Neuronal stem cell (in vitro differentiated cells): ENCODE measurements at regions not wholly inside any gene's neighbourhood (a gene's known extent, or its start where the extent isn't known, plus 50 kb on each side); places are given as distances from the start of the nearest gene placed in this dataset.

ENCODE experiments used
- DNase-seq: peaks from one replicate; pipeline ENCODE4 v3.0.0-alpha.2; 2013; ENCODE audit warnings: low spot score
- H2AFZ ChIP-seq: one replicate; pipeline ENCODE4 v1.6.1; 2013; ENCODE audit warnings: mild to moderate bottlenecking, low read length, inconsistent platforms
- H2AK5ac ChIP-seq: 2 replicates; pipeline ENCODE4 v1.6.1; 2013; ENCODE audit warnings: low read depth, mild to moderate bottlenecking, inconsistent platforms, low read length, moderate library complexity, mixed read lengths
- H2BK120ac ChIP-seq: 2 replicates; pipeline ENCODE4 v1.6.1; 2013; ENCODE audit warnings: low read depth, mild to moderate bottlenecking, inconsistent platforms, low read length, moderate library complexity, mixed read lengths
- H2BK12ac ChIP-seq: one replicate; pipeline ENCODE4 v1.6.1; 2013; ENCODE audit warnings: low read length, inconsistent platforms
- H2BK15ac ChIP-seq: 2 replicates; pipeline ENCODE4 v1.6.1; 2013; ENCODE audit warnings: mild to moderate bottlenecking, low read length, inconsistent platforms, mixed read lengths
- H2BK5ac ChIP-seq: one replicate; pipeline ENCODE4 v1.6.1; 2013; ENCODE audit warnings: inconsistent platforms, mild to moderate bottlenecking, low read length, moderate library complexity
- H3K14ac ChIP-seq: one replicate; pipeline ENCODE4 v1.6.1; 2013; ENCODE audit warnings: low read length, inconsistent platforms
- H3K18ac ChIP-seq: 2 replicates; pipeline ENCODE4 v1.6.1; 2013; ENCODE audit warnings: low read length, inconsistent platforms
- H3K23ac ChIP-seq: 2 replicates; pipeline ENCODE4 v1.6.1; 2013; ENCODE audit warnings: low read depth, mild to moderate bottlenecking, mixed read lengths, low read length, inconsistent platforms; ENCODE audit not compliant: poor library complexity
- H3K27ac ChIP-seq: replicated peaks from 3 replicates; pipeline ENCODE4 v1.5.1; 2013; ENCODE audit warnings: low read length, inconsistent platforms
- H3K27me3 ChIP-seq, 3 experiments: 2 replicates each; pipeline ENCODE4 v1.6.1; 2013; ENCODE audit warnings: low read length in 3 of 3, mild to moderate bottlenecking in 2 of 3, inconsistent platforms in 1 of 3, low read depth in 1 of 3, mixed read lengths in 1 of 3, moderate library complexity in 1 of 3; ENCODE audit not compliant: control insufficient read depth in 3 of 3, insufficient read depth in 3 of 3
- H3K36me3 ChIP-seq, 2 donors: replicated peaks in 1 of 2; 2 replicates each; pipeline ENCODE4 v1.6.1; 2013; ENCODE audit warnings: low read length in 2 of 2; ENCODE audit not compliant: control insufficient read depth in 2 of 2, insufficient read depth in 2 of 2
- H3K4ac ChIP-seq: 2 replicates; pipeline ENCODE4 v1.6.1; 2013; ENCODE audit warnings: inconsistent platforms, mild to moderate bottlenecking, low read length, moderate library complexity
- H3K4me1 ChIP-seq, 2 donors: 1 replicate in 1 of 2; 2 replicates in 1 of 2; pipeline ENCODE4 v1.6.1; 2013; ENCODE audit warnings: low read length in 2 of 2, low read depth in 1 of 2; ENCODE audit not compliant: control insufficient read depth in 2 of 2, insufficient read depth in 1 of 2
- H3K4me2 ChIP-seq: one replicate; pipeline ENCODE4 v1.6.1; 2013; ENCODE audit warnings: mild to moderate bottlenecking, low read length, inconsistent platforms; ENCODE audit not compliant: insufficient read depth, poor library complexity, severe bottlenecking
- H3K4me3 ChIP-seq, 2 donors: 2 replicates each; pipeline ENCODE4 v1.5.1; 2013; ENCODE audit warnings: low read length in 2 of 2, mild to moderate bottlenecking in 2 of 2, inconsistent platforms in 1 of 2, moderate library complexity in 1 of 2
- H3K79me1 ChIP-seq: one replicate; pipeline ENCODE4 v1.6.1; 2013; ENCODE audit warnings: low read depth, mild to moderate bottlenecking, inconsistent platforms, low read length, moderate library complexity
- H3K9ac ChIP-seq: one replicate; pipeline ENCODE4 v1.6.1; 2013; ENCODE audit warnings: mild to moderate bottlenecking, low read depth, low read length, inconsistent platforms; ENCODE audit not compliant: poor library complexity
- H3K9me3 ChIP-seq, 2 donors: replicated peaks in 1 of 2; 2 replicates each; pipeline versions ENCODE3 to v1.6.1; 2013; ENCODE audit warnings: low read length in 2 of 2, mild to moderate bottlenecking in 2 of 2, inconsistent platforms in 1 of 2, low read depth in 1 of 2, mixed read lengths in 1 of 2, moderate library complexity in 1 of 2; ENCODE audit not compliant: control insufficient read depth in 2 of 2, insufficient read depth in 1 of 2
- H4K8ac ChIP-seq: one replicate; pipeline ENCODE4 v1.6.1; 2013; ENCODE audit warnings: low read depth, mild to moderate bottlenecking, inconsistent platforms, low read length, moderate library complexity
- H4K91ac ChIP-seq: one replicate; pipeline ENCODE4 v1.6.1; 2013; ENCODE audit warnings: low read length, low read depth, mild to moderate bottlenecking, inconsistent platforms; ENCODE audit not compliant: poor library complexity
- WGBS, 2 donors: extraction: QIAGEN DNeasy Blood & Tissue Kit; methylation state at CpG; one replicate each; pipeline ENCODE4 v1.1.7; 2013; ENCODE audit warnings: missing lambda C conversion rate in 2 of 2, mixed read lengths in 1 of 2; ENCODE audit not compliant: insufficient read length in 2 of 2, insufficient replicate concordance in 1 of 2; ENCODE audit errors: extremely low coverage in 2 of 2; 5-methylcytosine and 5-hydroxymethylcytosine counted together

- H3K9ac ChIP-seq, result no peak overlapping the region
Observed at GRCh38 chr2:215808194-215808593, 205.2 kb downstream of the MREG start.

DNA sequence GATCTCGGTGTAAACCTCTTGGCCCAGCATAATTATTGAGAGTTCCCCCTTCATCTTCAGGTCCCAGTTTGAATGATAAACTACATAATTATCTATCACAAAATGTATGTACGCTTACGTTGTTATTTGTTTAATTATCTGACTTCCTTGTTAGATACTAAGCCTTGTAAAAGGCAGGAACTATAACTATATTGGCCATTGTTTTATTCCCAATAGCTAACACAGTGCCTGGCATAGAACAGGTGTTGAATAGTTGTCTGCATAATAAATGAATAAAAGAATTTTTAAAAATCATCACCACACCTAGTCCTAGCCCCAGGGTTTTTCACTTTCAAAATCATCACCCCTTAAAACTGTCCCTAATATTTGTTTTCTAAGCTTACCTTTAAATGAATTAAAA, 207.9 kb downstream of the MREG start:
- Histone ChIP-seq H3K14ac (no peak overlapping the region), H4K91ac (no peak overlapping the region), H2BK5ac (no peak overlapping the region), H3K4me3 (no peak overlapping the region), H3K23ac (no peak overlapping the region), H2AFZ (no peak overlapping the region), H3K27me3 (no peaks in the 10 kb centered on the region), H3K79me1 (no peaks in the 10 kb centered on the region), H3K9ac (no peak overlapping the region), H3K9me3 (no peaks in the 10 kb centered on the region), H2AK5ac (no peak overlapping the region), H3K4ac (no peak overlapping the region), H3K4me1 (no peaks in the 10 kb centered on the region), H2BK120ac (no peak overlapping the region), H3K4me2 (no peak overlapping the region), H3K18ac (no peak overlapping the region), H2BK12ac (no peak overlapping the region), H4K8ac (no peak overlapping the region), H2BK15ac (no peak overlapping the region), H3K36me3 (no peaks in the 10 kb centered on the region), H3K27ac (no peak overlapping the region)
- whole genome bisulfite sequencing, 2 donors, result no CpG with 5 or more reads among the region's 3 CpGs
- no peak for DNase-seq

More at GRCh38 chr2:215808194-215808593, 205.2 kb downstream of the MREG start:
- Histone ChIP-seq H3K4me3 (no peak overlapping the region), H2BK5ac (no peak overlapping the region), H2BK12ac (no peak overlapping the region), H4K8ac (no peak overlapping the region), H3K18ac (no peak overlapping the region), H4K91ac (no peak overlapping the region), H2BK120ac (no peak overlapping the region), H3K27me3 (no peaks in the 10 kb centered on the region), H3K27ac (no peak overlapping the region), H3K9me3 (no peaks in the 10 kb centered on the region), H3K14ac (no peak overlapping the region), H3K79me1 (no peaks in the 10 kb centered on the region), H2AFZ (no peak overlapping the region), H3K23ac (no peak overlapping the region), H2AK5ac (no peak overlapping the region), H3K4ac (no peak overlapping the region), H2BK15ac (no peak overlapping the region), H3K4me2 (no peak overlapping the region), H3K36me3 (no peaks in the 10 kb centered on the region), H3K4me1 (no peaks in the 10 kb centered on the region)
- no peak for DNase-seq
- WGBS, 2 donors, result no CpG with 5 or more reads among the region's 2 CpGs

DNA sequence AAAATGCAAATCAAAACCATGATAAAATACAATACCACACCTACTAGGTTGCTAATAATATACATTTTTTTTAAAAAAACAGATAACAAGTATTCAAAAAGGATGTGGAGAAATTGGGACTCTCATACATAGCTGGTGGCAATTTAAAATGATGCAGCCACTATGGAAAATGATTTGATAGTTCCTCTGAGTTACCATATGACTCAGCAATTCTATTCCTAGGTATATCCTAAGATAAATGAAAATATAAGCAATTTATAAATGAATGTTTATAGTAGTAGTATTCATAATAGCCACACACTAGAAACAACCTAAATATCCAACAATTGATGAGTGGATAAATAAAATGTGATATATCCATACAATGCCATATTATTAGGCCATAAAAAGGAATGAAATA, 210.2 kb downstream of the MREG start:
- no peak overlapping the region for H2BK120ac ChIP-seq
- H3K4me1 ChIP-seq, result no peaks in the 10 kb centered on the region
- no peak overlapping the region for H3K9ac ChIP-seq

DNA sequence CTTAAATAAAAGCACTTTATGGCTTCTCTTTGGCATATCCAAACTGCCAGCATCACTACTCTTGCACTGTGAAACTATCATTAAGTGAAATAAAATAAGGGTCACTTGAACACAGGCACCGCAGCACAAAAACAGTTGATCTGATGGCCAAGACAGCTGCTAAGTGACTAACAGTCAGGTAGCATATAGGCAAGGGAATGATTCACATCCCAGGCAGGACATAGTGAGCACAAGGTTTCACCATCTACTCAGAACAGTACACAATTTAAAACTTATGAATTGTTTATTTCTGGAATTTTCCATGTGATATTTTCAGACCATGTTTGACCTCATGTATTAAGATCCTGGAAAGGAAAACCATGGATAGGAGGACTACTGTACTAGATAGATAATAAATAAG, 214.2 kb downstream of the MREG start:
- Histone ChIP-seq H3K9me3 (no peaks in the 10 kb centered on the region), H3K79me1 (no peaks in the 10 kb centered on the region), H3K36me3 (no peaks in the 10 kb centered on the region), H3K27ac (no peak overlapping the region), H2BK12ac (no peak overlapping the region), H2AK5ac (no peak overlapping the region), H3K18ac (no peak overlapping the region), H2BK5ac (no peak overlapping the region), H3K23ac (no peak overlapping the region), H2BK120ac (no peak overlapping the region), H3K27me3 (no peaks in the 10 kb centered on the region), H3K4ac (no peak overlapping the region), H3K4me3 (no peak overlapping the region), H4K8ac (no peak overlapping the region), H3K14ac (no peak overlapping the region), H4K91ac (no peak overlapping the region), H2BK15ac (no peak overlapping the region), H3K9ac (no peak overlapping the region), H2AFZ (no peak overlapping the region), H3K4me2 (no peak overlapping the region), H3K4me1 (no peaks in the 10 kb centered on the region)
- WGBS, 2 donors, result no CpG with 5 or more reads among the region's 1 CpG
- DNase-seq, result no peak

More for the DNA sequence above, 210.2 kb downstream of the MREG start:
- Histone ChIP-seq H2BK5ac (no peak overlapping the region), H3K4me2 (no peak overlapping the region), H2AK5ac (no peak overlapping the region), H3K9me3 (no peaks in the 10 kb centered on the region), H2BK15ac (no peak overlapping the region), H2BK12ac (no peak overlapping the region), H3K4ac (no peak overlapping the region), H2AFZ (no peak overlapping the region), H3K27ac (no peak overlapping the region), H3K4me3 (no peak overlapping the region), H3K18ac (no peak overlapping the region), H3K14ac (no peak overlapping the region), H3K36me3 (no peaks in the 10 kb centered on the region), H3K27me3 (no peaks in the 10 kb centered on the region), H4K8ac (no peak overlapping the region), H4K91ac (no peak overlapping the region), H3K23ac (no peak overlapping the region), H3K79me1 (no peaks in the 10 kb centered on the region)
- DNase-seq, result no peak
